Activated CD8-positive, alpha-beta T cell treated with anti-CD3 and anti-CD28 coated beads for 36 hours (primary cell): ENCODE measurements at regions not wholly inside any gene's neighbourhood (a gene's known extent, or its start where the extent isn't known, plus 50 kb on each side); places are given as distances from the start of the nearest gene placed in this dataset.

ENCODE experiments used
- ATAC-seq: fragments of 200-7000 bp; cut with Tn5 transposase; one replicate; pipeline ENCODE4 v1.10.0; 2021; ENCODE audit warnings: mild to moderate bottlenecking, moderate library complexity
- CTCF ChIA-PET: fragments of 350-600 bp; sonication (Branson Sonifier 250); formaldehyde crosslinking; loops from one replicate; lab custom pipeline; 2021; ENCODE audit warnings: antibody characterized with exemption; lab: Charles Lee
- POLR2A ChIA-PET: fragments of 350-600 bp; sonication (Branson Sonifier 250); formaldehyde crosslinking; loops from one replicate; lab custom pipeline; 2021; ENCODE audit warnings: antibody characterized with exemption; lab: Charles Lee
- DNase-seq: peaks from one replicate; pipeline ENCODE4 v3.0.0-alpha.2; 2020
- H3K27ac Mint-ChIP-seq: one replicate; pipeline ENCODE4 v1.8.0; 2021; ENCODE audit warnings: mild to moderate bottlenecking, mixed read lengths
- H3K27me3 Mint-ChIP-seq: one replicate; pipeline ENCODE4 v1.8.0; 2021; ENCODE audit warnings: mixed read lengths
- H3K36me3 Mint-ChIP-seq: one replicate; pipeline ENCODE4 v1.8.0; 2021; ENCODE audit warnings: low read depth, mixed read lengths
- H3K4me1 Mint-ChIP-seq: one replicate; pipeline ENCODE4 v1.8.0; 2021; ENCODE audit warnings: low read depth, mixed read lengths
- H3K4me3 Mint-ChIP-seq: one replicate; pipeline ENCODE4 v1.8.0; 2021; ENCODE audit warnings: mild to moderate bottlenecking, moderate library complexity, mixed read lengths
- H3K9me3 Mint-ChIP-seq: one replicate; pipeline ENCODE4 v1.8.0; 2021; ENCODE audit warnings: mixed read lengths
- intact Hi-C: fragments of 100-400 bp; cut with micrococcal nuclease; formaldehyde crosslinking; loops from one replicate; pipeline ENCODE4 v1.10.0; 2022
- TF ChIP-seq, protein P1 (sequence below): fragments of 200-600 bp; IDR thresholded peaks from one replicate; pipeline ENCODE4 v1.8.0; 2022; ENCODE audit warnings: antibody characterized with exemption, mild to moderate bottlenecking

GRCh38 chr4:141783770-141784169 lies 147.4 kb downstream of the IL15 start:
- no peak for DNase-seq
- Mint-ChIP-seq H3K36me3 (no peaks in the 10 kb centered on the region), H3K4me1 (no peaks in the 10 kb centered on the region), H3K9me3 (no peaks in the 10 kb centered on the region), H3K27ac (no peak overlapping the region), H3K27me3 (no peaks in the 10 kb centered on the region), H3K4me3 (no peak overlapping the region)
- TF ChIP-seq, protein P1, sequence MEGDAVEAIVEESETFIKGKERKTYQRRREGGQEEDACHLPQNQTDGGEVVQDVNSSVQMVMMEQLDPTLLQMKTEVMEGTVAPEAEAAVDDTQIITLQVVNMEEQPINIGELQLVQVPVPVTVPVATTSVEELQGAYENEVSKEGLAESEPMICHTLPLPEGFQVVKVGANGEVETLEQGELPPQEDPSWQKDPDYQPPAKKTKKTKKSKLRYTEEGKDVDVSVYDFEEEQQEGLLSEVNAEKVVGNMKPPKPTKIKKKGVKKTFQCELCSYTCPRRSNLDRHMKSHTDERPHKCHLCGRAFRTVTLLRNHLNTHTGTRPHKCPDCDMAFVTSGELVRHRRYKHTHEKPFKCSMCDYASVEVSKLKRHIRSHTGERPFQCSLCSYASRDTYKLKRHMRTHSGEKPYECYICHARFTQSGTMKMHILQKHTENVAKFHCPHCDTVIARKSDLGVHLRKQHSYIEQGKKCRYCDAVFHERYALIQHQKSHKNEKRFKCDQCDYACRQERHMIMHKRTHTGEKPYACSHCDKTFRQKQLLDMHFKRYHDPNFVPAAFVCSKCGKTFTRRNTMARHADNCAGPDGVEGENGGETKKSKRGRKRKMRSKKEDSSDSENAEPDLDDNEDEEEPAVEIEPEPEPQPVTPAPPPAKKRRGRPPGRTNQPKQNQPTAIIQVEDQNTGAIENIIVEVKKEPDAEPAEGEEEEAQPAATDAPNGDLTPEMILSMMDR = no peak
- intact Hi-C loops = no loop called here
- CTCF ChIA-PET = no interaction called here
- ATAC-seq = no peak
- POLR2A ChIA-PET = no interaction called here

DNA sequence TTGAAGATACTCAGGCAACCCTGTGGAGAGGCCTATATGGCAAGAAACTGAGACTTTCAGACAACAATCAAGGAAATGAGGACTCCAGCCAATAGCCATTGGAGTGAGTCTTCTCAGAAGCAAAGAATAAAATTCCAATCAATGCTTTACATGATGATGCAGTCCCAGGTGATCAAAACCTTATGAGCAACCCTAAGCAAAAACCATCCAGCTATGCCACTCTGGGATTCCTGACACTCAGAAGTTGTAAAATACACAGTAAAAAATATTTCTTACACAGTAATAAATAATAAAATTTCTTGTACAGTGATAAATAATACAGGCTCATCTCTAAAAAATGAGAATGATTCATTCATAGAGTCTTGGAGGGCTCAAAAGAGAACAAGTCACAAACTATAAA lies 150.6 kb downstream of the IL15 start:
- Mint-ChIP-seq H3K9me3 (no peaks in the 10 kb centered on the region), H3K4me1 (no peaks in the 10 kb centered on the region), H3K4me3 (no peak overlapping the region), H3K27me3 (no peaks in the 10 kb centered on the region), H3K27ac (no peak overlapping the region), H3K36me3 (no peaks in the 10 kb centered on the region)
- intact Hi-C loops = no loop called here
- no peak for ATAC-seq
- ChIA-PET CTCF (no interaction called here), POLR2A (no interaction called here)
- TF ChIP-seq, protein P1 = no peak
- DNase-seq = no peak

DNA sequence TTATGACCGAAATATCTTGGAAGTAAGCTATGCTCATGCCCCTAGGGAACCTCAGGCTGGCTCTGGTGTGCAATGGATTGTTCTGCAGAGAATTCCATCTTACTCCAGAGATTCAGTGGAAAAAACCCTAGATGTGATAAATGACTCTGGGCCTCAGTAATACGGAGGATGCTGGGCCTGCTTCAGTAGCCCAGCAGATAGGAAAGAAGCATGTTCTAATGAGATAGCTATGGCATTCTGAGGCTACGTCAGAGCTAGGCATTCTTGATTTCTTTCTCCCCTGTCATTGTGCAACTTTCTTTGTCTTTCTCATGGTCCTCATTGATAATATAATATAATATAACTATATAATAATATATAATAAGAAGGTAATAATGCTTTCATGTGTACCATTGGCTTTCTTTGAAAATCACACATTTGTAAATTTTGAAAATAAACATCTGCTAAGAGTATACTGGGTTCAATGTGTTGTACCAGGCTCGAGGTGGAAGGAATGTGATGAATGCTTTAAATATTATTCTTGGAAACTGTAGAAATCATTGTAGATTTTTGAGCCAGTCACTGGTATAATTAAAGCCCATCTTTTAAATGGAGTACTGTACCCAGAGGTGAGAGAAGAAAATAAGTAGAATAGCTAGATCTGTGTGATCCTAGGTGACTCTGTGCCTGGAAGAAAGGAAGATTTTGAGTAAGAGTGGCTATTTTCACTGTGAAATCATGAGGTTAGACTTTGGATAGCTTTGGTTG lies 152.0 kb downstream of the IL15 start:
- POLR2A ChIA-PET = no interaction called here
- H3K36me3 Mint-ChIP-seq = no peaks in the 10 kb centered on the region
- intact Hi-C loops = no loop called here
- DNase-seq (no peak), ATAC-seq (no peak)
- TF ChIP-seq, protein P1 = no peak
- no peak overlapping the region for H3K27ac Mint-ChIP-seq
- H3K4me3 Mint-ChIP-seq = no peak overlapping the region
- CTCF ChIA-PET = no interaction called here
- no peaks in the 10 kb centered on the region for H3K27me3 Mint-ChIP-seq
- H3K4me1 Mint-ChIP-seq = no peaks in the 10 kb centered on the region
- no peaks in the 10 kb centered on the region for H3K9me3 Mint-ChIP-seq

- H3K36me3 Mint-ChIP-seq = no peaks in the 10 kb centered on the region
- TF ChIP-seq, protein P1 = no peak
- ATAC-seq (no peak), DNase-seq (no peak)
- H3K9me3 Mint-ChIP-seq = no peaks in the 10 kb centered on the region
- H3K27me3 Mint-ChIP-seq = no peaks in the 10 kb centered on the region
- no peak overlapping the region for H3K27ac Mint-ChIP-seq
- CTCF ChIA-PET = interaction anchor here (0.5 kb wide), 1 partner anchor 266 kb away, joined by 3 read pairs; no protein-coding TSS in a partner anchor
- H3K4me1 Mint-ChIP-seq = no peaks in the 10 kb centered on the region
- POLR2A ChIA-PET = no interaction called here
- H3K4me3 Mint-ChIP-seq = no peak overlapping the region
- intact Hi-C loops = no loop called here
Measured at GRCh38 chr4:141789716-141790115, 153.3 kb downstream of the IL15 start.

DNA sequence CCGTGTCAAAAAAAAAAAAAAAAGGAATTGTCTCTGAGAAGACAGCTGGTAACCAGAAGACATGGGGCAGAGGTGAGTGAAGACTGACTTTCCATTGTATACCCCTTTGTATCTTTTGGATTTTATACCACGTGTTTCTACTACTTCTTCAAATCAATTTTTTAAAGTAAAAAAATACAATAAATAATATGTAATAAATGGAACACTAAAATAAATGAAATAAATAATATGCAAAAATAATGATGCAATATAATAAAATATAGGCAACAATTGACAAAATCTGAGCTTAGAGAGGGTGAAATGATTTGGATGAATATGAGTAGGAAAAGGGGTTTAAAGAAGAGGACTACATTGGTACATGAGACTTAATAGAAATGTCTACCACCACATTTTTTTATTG lies 155.8 kb downstream of the IL15 start:
- Mint-ChIP-seq H3K4me1 (no peaks in the 10 kb centered on the region), H3K9me3 (no peaks in the 10 kb centered on the region), H3K27ac (no peak overlapping the region), H3K36me3 (no peaks in the 10 kb centered on the region), H3K4me3 (no peak overlapping the region), H3K27me3 (no peaks in the 10 kb centered on the region)
- POLR2A ChIA-PET = no interaction called here
- DNase-seq (no peak), ATAC-seq (no peak)
- intact Hi-C loops = no loop called here
- TF ChIP-seq, protein P1 = no peak
- CTCF ChIA-PET = no interaction called here
